CD4-positive, alpha-beta T cell treated with Interleukin-4 for 1 hour (primary cell): ENCODE measurements at regions not wholly inside any gene's neighbourhood (a gene's known extent, or its start where the extent isn't known, plus 50 kb on each side); places are given as distances from the start of the nearest gene placed in this dataset.
"Not testable (repeated sequence)": the region's sequence is repeated elsewhere in the genome, so short reads cannot be mapped to it uniquely, and the experiment has no call there.

Experiments
- DNase-seq, 2 donors: peaks; one replicate each; pipeline ENCODE4 v3.0.0-alpha.2; 2020 to 2022

DNA sequence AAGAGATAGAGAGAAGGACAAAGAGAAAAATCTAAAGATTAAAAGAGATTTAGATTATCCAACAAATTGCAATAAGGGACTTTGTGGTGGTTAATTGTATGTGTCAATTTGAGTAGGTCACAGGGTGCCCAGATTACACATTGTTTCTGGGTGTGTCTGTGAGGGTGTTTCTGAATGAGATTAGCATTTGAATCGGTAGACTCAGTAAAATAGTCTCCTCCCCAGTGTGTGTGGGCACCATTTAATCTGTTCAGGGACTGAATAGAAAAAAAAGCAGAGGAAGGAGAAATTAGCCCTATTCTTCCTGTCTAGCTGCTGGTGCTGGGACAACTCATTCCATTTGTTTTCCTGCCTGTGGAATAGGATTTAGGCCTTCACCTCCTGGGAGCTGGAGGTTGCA lies 339.8 kb upstream of the EPHA4 start:
- DNase-seq: no peak

DNA sequence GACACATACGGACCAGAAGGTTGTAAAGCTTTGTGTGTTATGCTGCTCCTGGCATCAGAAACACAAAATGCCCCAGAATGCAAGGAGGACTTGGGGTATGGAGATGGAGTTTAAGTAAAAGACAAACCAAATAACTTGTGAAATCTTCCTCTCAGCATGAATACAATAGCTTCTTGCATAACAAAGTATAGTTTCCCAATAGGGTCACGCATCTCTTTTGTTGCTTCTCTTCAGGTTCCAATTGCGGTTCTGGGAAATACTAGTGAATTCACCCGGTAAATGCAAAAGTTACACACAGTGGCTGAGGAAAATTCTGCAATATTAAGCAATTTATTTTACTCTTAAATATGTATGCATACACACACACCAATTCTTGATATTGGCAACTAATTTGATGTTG lies 339.2 kb upstream of the EPHA4 start:
- no peak for DNase-seq

DNA sequence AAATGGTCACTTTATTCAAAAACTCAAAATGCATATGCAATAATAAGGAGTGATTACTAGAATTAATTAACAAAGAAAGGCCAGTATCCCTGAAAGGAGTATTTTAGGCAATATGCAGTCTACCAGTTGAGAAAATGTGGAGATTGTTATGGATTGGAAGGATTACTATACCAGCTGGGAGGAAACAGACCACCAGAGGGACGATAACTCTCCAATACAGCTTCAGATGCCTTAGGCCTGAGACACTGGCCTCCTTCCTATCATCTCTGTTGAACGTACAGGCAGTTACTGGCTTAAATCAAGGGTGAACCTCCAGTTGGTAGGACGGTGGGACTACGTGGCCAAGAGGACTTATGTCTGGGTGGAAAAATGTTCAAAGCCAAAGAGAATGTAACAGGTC lies 336.4 kb upstream of the EPHA4 start:
- DNase-seq: no peak

DNA sequence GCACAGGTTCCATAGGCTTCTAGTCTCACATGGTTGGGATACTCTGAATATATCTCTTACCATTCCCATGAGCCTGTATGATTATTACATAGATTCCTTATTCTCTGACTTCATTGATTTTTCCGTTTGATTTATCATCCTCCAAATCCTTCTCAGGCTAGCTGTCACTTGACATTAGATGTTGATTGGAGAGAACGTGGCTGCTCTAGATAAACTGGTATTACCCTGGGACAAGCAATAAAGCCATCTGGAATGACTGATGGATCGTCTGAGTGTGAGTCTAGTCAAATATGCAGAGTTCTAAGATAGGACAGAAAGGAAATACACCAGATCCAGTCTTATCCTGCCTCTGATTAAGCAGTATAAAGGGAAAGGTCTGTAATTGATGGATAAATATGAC lies 325.6 kb upstream of the EPHA4 start:
- DNase-seq: no peak

DNA sequence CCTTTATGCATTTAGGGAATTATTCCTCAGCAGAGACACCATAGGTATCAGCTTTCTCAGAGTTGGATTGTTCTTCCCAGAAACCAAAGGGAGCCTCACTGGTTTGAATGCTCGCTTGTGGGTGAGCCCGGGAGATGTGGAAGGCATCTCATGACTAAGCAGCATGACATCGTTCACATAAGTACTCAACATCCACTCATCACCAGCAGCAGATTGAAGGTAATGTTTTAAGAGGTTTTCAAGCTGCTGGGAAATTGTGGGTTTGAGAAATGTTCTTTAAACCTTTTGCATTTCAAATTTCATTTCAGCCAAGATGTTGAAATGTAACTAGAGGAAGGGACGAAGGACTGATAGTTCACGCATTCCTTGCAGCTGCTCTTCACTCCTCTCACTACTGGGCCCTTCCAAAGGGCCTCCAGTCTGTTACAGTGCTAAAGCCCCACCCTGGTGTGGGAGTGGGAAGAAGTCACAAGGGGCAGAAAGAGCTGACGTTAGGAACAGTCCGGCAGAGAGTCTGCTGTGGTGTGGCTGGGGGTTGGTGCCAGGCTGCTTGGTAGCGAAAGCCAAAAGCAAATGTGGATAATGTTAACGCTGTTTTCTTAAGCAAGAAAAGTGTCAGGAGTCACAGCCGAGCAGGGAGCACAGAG lies 324.5 kb upstream of the EPHA4 start:
- DNase-seq: no peak

DNA sequence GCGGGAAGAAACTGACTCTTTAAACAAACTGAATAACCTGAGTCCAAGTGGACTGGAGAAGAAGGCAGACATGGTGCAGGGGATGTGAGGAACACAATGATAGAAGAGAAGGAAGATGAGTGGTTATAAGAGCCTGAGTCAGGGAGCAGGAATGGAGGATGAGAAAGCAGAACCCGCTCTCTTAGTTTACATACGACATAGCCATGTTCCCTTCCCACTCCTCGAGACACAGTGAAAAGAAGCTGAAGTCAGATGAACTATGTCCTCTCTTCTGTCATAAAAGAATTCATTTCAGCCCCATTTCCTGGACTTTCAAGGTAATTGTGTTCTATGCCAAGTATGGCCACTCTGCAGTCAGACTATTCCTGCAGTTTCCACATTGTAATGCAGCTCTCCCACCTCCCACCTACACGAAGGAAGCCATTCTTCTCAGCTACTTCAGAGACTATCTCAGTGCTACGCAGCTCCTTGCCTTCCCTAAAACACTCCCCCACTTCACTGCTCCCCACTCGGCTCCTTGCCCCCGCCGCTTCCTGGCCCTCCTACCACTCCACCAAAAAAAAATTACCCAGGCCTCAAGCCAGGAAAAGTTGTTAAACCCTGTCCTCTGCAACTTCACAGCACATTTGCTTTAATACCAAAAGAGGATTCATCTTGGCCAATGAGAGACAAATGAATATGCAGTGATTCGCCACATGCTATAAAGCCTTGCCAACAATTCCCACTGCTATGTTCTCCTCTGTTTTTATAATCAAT lies 323.4 kb upstream of the EPHA4 start:
- DNase-seq: no peak

DNA sequence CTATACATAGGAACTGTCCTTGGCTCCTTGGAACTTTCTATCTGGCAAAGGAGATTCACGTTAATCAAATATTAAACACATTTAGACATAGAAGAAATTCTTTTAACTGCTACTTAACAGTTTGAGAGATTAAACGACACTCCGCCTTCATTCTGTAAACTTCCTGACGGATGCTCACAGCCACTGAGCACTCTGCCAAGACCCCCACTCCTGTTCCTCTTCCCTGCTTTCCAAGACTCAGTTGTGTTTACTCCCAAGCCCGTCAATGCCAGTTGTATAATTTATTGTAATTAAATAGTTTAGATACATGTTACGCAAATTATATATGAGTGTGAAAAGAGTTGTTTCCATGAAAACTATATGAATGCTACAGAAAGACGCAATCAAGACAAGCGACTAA lies 321.4 kb upstream of the EPHA4 start:
- no peak for DNase-seq

DNA sequence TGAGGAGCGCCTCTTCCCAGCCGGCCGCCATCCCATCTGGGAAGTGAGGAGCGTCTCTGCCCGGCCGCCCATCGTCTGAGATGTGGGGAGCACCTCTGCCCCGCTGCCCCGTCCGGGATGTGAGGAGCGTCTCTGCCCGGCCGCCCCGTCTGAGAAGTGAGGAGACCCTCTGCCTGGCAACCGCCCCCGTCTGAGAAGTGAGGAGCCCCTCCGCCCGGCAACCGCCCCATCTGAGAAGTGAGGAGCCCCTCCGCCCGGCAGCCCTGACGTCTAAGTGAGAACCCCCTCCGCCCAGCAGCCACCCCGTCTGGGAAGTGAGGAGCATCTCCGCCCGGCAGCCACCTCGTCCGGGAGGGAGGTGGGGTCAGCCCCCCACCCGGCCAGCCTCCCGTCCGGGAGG lies 319.9 kb upstream of the EPHA4 start:
- DNase-seq: not testable (repeated sequence)

DNA sequence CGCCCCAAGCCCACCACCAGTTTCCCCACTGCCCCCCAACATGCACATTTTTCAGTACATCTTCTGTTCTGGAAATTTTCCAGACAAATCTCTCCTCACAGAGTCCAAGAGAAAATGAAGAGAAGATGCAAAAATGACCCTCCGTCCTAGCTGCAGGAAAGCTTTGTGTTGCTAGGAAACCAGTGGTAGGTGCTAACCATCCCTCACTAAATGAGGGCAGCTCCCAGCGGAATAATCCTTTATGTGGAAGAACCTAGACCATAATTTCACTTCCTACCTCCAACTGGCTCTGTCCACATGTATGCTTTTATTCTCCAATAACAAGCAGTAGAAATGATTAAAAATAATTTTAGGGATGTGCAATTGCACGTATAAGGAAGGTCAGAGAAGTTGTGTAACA lies 311.9 kb upstream of the EPHA4 start:
- DNase-seq: no peak

DNA sequence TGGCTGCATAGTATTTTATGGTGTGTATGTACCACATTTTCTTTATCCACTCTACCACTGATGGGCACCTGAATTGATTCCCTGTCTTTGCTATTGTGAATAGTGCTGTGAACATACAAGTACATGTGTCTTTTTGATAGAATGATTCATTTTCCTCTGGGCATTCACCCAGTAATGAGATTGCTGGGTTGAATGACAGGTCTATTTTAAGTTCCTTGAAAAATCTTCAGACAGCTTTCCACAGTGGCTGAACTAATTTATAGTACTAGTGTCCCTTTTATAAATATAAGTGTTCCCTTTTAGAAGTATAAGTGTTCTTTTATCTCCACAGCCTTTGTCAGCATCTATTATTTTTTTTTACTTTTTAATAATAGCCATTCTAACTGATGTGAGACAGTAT lies 303.9 kb upstream of the EPHA4 start:
- no peak for DNase-seq

DNA sequence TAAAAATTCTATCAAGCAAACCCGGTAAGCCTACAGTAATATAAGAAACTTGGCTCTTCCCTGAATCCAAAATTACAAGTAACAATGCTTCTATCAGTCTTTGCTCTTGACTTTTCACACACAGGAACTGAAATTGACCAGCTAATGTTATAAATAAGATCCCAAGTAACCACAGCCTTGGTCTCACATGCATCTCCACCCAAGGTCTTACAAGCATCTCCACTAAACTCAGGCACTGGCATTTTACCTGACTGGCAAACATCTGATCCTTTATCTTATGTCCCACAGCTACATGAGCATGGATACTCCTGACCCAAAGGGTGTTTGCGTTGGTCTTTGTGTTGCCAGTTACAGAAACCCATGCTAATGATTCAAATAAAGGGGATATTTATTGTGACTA lies 302.3 kb upstream of the EPHA4 start:
- no peak for DNase-seq

DNA sequence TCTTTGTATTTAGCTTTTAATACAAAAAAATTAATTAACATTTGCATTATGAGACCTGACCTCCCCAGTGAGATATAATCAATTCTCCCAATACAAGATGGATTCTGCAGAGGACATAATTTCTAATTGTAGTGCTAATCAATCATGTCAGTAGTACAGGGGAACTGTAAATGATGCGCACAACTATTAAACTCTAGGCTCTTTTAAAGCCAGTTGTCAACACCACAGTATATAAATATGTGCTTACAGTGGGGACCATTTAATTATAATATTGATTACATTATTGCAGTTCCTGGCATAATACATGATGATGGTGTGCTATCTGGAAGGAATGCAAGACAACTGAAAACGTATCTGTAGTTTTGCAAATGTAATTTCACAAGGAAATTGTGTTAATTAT lies 285.6 kb upstream of the EPHA4 start:
- no peak for DNase-seq

DNA sequence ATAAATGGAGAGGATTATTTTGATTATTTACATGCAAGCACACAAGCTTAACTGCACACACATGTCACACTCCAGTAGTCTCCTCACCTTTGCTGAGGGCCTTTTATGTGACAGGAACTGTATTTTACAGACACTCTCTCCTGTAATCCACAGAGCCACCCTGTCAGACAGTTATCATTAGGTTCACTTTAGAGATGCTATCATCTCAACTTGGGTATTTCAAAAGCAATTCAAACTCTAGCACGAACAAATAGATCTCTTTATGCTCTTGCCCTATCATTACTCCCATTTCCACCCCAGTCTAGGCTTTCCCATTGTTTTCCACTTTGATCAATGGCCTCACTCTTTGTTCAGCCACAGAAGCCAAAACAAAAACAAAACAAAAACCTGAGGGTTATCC lies 281.2 kb upstream of the EPHA4 start:
- DNase-seq: no peak

DNA sequence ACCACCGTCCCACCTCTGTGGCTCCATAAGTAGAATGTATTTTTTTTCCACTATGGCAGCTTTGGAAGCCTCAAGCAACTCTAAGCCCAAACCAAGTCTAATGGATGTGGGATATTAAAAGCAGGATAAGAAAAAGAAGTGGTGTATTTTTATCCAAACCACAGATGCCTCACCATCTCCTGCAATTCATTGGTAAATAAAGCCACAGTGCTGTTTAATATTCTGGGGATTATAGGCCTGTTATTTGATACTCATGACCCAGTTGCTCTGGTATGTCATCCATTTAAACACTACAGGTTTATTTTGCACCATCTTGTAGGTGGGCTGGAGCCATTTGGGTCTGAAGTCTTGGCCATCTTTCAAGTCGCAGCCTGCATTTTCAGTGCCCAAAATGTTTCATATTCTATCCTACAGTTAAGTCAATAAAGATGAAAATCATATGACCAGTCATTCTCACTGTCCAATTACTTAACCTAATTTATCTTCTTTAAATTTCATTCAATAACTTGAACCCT lies 279.5 kb upstream of the EPHA4 start:
- no peak for DNase-seq

DNA sequence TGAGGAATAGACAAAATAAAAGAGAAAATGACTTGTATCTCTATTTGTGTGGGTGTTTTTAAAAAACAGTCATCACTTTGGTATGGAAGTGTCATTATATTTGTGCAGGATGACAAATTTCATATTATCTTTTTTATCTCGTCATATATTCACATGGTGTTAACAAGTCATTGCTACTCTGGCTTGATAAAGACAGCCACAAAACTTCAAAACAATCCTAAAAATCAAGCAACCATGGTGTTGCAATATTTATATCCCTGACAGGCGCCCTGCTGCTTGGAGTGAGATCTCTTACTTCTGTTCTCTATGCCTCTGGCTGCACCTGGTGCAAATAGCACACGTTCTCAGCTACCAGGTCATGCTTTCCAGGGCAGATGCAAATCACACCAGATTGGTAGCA lies 278.0 kb upstream of the EPHA4 start:
- no peak for DNase-seq

DNA sequence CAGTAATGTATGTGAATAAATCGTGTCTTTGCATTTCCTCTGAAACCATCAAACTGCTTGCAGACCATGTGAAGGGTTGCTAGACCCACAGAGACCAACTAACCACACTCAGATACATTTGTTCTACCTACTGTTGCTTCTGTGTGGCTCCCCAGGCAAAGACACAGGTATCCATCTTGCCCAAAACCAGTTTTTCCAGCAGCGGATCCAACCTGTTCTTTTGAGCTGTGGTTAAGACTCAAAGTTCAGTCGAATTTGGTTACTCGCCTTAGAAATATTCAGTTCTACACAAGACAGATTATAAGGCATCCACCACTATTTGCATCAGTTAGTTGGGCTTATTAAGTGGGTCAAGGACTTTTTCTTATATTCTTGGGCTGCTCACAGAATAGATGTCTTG lies 276.2 kb upstream of the EPHA4 start:
- DNase-seq: no peak

DNA sequence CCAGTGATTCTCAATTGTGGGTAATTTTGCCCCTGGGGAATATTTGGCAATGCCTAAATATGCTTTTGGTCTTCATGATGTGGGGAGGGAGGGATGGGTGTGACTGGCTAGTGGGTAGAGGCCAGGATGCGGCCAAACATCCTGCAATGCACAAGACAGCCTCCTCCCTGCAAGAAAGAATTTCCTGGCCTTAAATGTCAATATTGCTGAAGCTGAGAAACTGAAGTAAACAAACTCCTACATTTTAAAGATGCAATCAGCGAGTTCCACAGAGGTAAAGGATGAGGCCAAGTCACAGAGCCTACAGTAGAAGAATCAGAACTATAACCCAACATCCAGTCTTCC lies 272.9 kb upstream of the EPHA4 start:
- DNase-seq: no peak

DNA sequence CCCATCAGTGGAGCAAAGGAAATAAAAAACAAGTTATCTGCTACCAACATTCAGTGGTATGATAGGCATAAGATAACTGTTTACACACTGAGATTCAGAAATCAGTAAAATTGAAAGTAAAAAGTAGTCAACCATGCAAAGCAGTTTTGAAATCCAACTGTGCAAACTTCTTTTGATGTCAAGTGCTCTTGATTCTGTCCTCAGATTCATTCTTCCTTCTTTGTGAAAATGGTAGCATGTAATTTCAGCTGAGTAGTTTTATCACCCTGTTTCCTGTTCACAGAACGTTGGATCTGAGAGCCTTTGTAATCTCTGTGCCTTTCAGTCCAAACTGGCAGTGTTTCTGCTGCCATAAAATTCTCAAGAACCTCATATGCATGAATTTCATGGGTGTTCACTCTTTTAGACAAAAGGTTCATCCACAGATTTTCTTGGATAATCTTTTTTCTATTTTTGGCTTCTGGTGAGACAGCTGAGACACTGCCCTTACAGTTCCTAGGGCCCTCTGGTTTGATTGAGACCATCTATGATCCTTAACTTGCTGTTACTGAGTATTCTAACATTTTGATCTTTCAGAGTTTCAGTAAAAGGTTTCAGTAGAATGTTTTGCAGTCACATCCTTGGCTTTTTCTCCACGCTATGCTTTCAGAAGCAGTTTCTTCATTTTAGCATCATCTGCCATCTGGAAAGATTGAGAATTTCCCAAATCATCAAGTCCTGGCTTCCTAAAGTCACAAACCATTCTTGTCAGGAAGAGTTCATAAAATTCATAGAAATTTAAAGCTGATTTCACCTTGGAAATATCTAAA lies 272.3 kb upstream of the EPHA4 start:
- no peak for DNase-seq

DNA sequence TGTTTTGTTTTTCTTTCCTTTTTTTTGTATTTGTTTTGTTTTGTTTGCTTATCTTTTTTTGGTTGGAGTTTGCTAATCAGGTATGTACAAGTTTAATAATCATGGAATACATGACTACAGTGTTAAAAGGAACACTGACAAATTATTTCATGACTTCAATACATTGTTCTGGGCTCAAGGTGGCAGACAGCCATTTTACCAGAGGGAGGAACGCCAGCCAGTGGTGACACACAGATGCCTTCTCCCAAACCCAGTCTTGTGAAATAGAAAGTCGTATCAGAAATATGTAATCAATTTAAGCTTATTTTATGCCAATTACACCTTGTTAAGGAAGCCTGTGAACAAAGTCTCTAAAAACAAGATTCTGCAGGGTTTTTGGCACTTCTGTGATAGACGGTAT lies 264.0 kb upstream of the EPHA4 start:
- DNase-seq: no peak

DNA sequence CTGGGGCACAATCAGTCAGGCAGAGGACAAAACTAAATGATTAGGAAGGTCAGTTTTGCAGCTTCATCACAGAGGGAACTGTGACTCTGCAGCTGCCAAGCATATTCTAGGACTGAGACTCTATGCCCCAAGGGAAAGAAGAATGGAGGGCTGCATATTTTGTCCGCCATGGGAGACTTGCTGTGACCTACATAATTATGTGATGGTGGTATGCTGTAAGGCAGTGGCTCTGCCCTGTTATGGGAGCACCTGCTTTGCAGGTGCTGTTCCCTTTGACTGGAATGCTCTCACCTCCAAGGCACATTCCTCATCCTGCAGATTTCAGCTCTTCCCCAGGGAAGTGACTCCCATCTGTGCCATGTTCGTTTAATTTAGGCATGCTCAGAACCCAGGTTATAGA lies 261.9 kb upstream of the EPHA4 start:
- DNase-seq: no peak

DNA sequence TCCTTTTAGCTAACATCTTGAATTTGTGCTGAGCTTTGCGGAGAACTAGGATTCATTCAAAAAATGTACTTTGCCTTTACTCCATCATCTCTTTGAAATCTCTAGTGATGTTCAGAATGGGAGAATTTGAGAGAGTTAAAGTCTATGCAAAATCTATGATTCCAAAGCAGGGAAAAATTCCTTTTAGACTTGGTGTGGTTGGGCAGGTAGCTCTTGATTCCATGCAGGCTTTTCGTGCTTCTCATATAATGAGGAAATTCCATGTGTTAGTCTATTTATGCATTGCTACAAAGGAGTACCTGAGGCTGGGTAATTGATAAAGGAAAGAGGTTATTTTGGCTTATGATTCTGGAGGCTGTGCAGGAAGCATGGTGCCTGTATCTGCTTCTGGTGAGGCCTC lies 258.9 kb upstream of the EPHA4 start:
- DNase-seq: no peak

DNA sequence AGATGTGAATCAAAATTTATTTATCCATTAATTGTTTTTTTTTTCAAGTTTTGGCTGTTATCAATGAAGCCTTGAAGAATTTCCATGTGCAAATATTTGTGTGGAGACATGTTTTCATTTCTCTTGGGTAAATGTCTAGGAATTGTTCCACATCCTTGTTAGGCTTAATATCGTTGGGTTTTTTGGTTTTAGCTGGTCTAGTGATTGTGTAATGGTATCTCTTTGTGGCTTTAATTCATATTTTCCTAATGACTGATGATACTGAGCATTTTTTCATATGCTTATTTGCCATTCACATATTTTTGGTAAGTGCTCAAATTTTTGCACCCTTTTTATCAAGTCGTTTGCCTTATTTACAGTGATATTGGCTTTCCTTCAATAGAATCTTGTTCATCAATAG lies 250.3 kb upstream of the EPHA4 start:
- no peak for DNase-seq

DNA sequence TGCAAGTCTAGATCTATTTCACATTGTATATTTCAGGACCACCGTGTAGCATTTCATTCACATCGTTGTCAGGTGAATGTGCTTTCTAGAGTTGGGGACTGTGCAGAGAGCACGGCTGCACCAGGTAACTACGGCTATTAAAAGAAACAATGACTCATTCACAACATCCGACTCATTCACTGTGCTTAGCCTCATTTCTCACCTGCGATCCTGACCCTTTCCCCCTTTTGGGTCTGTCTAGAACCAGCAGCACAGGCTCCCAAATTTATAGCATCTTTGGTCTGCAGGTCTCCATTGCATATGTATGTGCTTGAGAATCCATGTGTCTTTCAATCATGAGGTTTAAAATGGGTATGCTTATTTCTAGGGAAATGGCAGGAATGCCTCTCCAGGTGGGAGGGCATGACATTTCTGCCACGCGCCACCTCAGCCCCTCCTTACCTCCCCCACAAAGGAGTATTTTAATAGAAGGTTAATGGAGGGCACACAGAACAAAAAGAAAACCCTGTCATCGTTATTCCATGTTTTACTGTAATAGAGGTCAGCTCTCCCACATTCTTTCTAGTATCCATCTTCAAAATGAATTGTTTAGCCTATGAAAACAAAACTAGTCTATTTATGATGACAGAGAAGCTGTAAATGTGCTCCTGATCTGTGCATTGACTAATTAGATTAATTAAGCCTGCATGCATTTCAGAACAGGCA lies 246.7 kb upstream of the EPHA4 start:
- DNase-seq: no peak
